NCI-H1694 (cell line): ENCODE measurements at regions not wholly inside any gene's neighbourhood (a gene's known extent, or its start where the extent isn't known, plus 50 kb on each side); places are given as distances from the start of the nearest gene placed in this dataset.

Source experiments
- DNase-seq: peaks from one replicate; lab custom pipeline; 2025; lab: John Stamatoyannopoulos, UW

DNA sequence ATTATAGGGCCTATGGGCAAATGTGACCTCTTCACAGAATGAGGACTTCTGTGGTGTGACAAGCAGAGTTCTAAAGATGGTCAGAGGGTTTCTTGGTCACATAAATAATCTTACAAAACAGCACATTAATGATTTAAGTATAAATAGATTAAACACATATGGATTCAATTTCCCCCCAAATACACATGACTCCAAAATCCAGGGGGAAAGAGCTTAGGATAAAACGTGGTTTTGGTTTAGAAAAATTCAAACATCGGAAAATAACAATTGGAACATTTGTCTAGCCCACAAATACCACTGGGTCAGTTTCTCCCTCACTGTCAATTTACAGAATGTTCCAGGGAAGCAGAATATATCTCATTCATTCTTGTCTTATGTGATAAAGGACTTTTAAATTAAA, 283.1 kb downstream of the COG6 start:
- DNase-seq = no peak

DNA sequence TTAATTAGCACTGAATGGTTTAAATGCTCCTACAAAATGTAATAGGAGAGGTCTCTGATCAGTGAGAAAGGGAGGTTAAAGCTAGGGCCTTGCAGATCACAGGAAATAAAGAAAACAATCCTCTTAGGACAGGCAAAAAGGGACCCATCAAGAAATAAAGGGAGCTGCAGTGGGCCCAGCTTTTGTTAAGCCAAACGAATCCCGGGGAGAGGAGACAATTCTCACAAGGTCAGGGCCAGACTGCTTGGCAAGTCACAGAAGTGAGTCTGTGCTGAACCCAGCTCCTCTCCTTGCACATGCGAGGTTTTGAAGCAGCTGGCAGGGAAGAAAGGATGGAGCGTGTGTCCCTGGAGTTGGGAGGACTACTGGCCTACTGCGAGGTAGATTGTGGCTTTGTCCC, 285.8 kb downstream of the COG6 start:
- no peak for DNase-seq

DNA sequence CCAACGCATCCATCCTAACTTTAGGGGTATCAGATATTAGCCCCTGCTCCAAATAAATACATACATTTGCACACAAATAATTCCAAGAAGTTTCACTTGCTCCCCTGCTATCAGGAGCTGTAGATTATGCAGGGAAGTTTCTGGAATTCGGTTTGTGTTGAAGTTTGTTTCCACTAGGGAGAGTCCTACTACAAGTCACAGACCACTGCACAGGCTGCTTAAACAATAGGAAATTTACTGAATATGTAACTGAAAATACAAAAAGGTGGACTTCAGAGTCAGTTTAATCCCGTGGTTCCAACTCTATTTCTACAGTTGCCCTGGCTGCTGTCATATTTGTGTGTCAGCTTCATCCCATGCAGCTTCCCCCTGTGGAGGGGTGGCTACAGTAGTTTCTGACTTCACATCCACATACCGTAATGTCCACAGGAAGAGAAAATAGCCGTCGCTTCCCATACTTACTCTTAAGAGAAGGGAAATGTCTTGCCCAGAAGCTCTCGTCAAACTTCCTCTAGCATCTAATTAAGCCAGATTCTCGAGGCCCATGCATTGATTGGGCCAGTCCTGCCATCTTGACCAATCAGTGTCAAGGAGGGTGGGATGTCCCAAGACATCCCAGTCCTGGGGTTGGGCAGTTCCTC, 286.6 kb downstream of the COG6 start:
- DNase-seq = no peak

DNA sequence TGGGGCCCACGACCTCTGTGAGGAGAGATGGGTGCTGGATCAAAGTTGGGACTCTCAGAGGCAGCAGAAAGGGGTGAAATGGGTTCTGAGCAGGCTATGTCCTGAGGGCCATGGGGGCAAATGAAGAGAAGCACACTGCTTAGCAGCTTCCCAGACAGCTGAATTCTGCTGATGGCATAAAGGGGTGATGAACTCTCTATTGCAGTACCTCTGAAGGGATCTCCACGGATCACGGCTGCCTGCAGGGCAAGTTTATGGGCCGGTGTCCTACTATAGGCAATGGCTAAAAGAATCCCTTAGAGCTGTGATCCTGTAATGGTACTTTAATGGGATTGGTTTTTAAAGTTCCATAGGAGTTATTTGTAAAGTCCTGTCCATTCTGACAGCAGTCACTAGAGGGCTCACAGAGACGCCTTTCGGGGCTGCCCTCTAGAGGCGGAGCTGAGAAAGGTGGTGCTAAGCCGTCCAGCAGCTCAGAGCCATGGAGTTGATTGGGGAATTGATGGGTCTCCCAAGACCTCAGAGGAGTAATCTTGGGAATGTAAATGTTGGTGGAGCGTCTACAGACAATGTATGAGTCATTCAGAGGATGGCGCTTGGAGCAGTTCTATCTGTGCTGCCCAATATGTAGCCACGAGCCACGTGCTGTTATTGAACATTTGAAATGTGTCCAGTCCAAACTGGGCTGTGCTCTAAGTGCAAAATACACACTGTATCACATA, 287.3 kb downstream of the COG6 start:
- no peak for DNase-seq

DNA sequence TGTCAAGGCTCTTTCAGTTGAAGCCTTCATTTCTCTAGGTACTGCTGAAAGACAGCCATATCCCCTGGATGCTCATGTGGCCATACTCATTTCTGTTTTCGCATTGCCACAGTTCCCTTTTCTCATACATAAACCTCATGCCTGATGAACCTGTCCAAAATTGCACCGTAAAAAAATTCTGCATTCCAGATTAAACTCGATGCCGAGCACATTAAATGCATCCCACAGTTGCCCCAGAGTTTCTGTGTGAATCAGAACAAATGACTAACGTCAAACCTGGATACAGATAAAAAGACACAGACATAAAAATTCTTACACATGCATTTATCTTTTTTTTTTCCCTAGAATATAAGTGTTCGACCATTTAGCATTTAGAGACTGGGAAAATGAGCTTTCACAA, 288.2 kb downstream of the COG6 start:
- no peak for DNase-seq

DNA sequence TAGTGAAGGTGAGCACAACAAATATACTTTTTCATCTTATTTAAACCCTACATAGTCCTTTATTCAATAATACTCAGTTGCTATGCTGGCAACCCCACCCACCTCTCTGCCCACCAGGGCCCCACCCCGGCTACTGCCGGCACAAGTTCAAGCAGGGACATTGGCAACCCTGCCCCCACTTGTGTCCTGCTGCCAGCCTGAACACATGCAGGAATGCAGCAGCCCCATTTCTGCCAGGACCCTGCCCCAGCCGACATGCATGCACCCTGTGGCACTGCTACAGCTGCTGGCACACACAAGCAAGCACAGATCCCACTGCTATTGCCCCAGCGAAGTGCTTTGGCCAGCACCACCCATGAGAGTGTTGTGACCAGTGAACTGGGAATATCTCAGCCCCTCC, 289.8 kb downstream of the COG6 start:
- DNase-seq = no peak

DNA sequence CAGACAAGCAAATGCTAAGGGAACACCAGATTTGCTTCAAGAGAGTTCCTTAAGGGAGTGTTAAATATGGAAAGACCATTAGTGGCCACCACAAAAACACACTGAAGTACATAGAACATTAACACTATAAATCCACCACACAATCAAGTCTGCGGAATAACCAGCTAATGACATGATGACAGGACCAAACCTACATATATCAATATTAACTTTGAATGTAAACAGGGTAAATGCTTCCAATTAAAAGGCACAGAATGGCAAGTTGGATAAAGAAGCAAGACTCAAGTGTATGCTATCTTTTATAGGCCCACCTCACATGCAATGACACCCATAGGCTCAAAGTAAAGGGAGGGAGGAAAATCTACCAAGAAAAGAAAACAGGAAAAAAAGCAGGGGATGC, 291.3 kb downstream of the COG6 start:
- DNase-seq = no peak

DNA sequence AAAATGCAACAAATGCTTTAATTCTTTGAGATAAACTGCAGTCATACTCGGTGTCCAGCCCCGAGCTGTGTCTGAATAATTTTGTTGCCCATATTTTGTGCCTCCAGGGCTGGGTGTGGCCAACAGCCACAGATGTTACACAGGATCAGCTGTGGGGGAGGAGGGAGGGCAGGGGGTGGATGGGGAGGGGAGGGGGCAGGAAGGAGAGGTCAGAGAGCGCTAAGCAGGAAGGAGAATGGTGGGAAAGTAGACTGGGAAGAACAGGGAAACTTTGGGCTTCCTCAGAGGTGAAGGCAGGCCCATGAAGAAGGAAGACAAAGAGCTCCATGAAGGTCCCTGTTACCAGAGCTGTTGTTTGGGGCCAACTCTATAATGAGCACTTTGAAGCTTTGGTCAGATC, 295.8 kb downstream of the COG6 start:
- no peak for DNase-seq

DNA sequence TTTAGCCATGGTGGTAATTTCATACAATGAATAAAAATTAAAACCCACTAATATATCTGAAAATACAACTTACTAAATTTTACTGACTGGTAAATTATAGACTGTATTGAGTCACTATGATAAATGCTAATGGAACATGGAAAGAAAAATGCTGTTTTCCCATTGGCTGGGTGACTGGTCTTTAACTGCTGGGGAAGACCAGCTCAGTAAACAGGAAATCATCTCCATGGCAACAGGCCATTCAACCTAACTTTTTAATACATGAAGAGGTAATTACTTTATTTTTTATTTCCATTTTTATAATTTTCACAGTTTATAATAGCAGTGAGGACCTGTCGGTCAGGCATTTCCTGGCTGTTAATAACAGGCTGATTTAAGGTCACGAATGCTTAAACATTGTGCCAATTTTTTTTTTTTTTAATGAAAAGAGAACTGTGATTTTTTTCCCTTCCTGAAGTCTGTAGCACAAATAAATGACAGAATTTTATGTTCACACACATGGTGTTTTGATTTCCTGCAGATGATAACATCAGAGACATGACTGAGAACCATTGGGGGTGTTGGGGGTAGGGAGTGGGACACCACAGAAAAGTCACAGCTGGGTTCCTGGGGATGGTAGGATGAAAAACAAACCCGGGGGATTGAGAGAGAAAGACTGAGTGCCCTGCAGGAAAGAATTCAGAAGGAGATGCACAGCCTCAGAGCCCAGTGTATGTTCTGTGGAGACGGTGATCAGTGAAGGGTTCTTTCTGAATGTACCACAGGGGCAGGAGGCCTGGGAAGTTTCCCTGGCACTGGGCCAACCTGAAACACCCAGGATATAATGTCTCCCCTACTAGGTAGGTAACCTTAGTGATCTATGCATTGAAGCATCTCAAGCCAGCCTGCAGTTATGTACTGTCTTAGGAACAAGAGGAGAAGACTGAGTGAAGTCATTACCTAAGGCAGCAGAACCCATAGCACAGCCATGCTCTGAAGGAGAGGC, 297.1 kb downstream of the COG6 start:
- DNase-seq = no peak

DNA sequence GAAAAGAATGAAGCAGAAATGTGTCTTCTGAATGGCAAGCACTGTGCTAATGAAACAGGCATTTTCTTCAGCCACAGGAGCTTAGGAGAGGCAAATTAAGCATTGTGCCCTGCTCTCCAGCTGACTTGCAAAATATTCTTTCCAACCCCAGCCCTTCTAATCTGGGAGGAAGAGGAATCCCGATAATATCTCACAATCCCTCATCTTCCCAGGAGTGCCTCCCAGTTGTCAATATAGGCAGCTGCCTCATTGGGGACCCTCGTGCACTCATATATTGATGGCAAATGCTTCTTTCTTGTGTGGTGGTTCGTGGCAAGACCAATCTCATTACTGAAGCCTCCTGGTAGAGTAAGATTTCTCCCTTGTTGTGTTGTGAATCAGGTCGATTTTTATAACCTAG, 299.0 kb downstream of the COG6 start:
- no peak for DNase-seq

DNA sequence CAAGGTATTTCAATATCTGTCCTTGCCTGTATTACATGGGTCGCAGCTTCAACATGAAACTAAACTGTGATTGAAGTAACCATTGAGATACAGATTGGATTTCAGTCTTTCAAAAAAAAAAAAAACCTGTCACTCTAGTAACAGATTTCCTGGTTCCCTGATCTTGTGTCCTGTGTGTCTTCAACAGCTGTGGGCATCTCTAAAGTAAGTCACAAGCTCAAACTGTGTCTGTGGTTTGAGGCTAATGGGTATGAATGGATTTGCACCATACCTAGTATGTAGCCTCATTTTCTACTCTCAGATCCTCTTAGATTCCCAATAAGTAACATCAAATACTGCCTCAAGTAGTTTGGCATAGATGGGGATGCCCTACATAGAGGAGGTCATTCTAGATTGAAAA, 300.1 kb downstream of the COG6 start:
- no peak for DNase-seq

DNA sequence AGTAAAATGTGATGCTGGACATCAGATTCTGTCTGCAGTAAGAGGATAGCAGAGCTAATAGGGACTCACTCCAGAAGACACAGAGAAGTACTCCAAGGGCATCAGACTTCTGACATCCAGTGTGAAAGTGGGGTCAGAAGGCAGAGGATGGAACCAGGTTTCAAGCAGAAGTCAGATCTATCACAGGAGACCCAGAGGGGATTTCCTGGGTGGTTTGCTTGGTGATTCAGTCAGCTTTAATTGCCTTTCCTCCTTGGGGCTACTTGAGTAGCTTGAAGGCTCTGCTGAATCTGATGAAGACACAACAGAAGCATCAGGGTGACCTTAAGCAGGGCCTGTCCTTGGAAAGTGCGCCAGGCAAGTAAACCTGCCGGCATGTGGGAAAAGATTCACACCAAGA, 300.6 kb downstream of the COG6 start:
- DNase-seq = no peak

DNA sequence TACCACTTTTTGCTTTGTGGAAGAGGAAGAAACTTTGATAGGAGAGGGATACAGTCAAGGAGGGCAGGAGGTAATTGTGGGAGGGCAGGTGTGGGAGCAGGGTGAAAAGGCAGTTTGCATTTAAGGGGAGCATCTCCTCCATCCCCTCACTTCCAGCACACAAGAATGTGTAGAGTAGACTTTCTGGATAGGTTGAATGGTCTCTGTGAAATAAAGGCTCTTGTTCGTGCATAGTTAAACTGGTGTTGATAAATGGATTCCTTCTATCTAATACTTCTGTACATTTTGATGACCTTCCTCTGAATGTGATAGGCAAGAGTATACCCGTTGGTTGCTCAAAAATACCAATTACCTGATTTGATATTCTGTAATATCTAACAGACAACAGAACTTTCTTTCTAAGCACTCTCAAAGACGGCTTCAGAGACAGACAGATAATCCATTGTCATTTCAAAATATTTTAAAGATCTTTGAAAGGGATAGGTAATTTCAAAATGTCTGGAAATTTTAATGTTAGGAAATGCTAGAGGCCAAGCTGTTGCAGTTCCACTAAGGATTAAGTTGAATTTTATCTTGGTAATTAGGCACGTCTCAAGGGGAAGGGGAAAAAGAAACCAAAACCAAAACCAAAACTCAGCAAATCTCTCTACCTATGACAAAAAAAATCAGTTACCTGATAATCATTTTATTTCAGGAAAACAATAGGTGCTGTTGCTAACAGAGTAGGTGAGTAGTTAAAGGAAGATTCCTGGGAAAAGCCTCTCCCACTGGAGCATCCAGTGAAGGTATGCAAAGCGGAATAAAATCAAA, 302.6 kb downstream of the COG6 start:
- no peak for DNase-seq

DNA sequence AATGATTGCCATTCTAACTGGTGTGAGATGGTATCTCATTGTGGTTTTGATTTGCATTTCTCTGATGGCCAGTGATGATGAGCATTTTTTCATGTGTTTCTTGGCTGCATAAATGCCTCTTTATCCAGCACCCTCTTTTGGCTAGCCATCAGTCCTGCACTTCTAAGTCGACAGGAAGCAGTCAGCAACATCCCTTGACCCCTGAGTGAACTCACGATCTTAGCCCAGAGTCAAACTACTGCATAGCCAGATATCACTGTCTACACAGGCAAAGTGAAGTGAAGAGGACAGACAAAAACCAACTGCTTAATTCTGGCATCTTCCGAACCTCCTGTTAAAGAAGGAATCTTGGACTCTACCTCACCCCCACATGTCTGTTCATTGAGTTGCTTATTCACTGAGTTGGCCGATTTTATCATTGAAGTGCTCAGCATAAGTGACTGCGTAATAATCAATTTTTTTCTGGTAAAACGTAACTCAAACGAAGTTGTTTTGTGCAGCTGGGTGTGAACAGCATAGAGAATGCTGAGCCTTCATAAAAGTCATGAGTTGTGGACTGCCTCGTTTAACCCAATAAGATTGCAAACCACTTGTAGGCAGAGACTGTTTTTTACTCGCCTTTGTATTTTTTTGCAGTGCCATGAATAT, 304.2 kb downstream of the COG6 start:
- no peak for DNase-seq

DNA sequence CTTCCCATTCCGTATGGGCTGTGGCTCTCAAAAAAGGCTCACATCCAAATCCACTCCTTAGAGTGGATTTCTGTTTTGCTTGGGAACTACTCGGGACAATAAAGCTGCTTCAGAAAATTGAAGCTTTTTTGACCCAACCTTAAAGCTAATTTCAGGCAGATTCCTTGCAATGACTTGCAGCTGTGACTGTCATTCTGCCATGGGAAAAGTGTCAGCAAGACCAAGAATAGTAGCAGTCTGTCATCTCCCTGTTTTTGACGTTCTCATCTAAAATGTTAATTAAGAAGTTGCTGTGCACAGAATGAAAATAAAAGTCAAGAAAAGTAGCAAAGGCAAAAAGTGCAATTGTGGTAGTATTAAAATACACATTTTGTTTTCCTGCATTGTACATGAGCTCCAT, 304.7 kb downstream of the COG6 start:
- no peak for DNase-seq

DNA sequence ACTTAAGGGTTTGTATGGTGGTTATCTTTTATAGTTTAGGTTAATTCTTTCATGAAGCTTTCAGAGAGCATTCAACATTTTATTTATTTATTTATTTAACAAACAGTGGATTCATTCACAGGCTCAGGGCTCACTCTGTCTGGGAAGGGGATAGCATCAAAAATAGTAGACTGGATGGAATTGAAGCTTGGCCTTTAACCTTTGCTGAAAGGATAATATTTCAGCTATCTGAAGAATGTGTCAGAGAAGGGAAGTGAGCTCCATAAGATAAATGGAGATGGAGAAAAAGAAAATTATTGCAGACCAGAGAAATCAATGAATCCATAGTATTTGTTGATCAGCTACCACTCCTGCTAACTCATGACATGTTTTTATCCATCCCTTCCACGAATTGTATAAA, 305.6 kb downstream of the COG6 start:
- DNase-seq = no peak

DNA sequence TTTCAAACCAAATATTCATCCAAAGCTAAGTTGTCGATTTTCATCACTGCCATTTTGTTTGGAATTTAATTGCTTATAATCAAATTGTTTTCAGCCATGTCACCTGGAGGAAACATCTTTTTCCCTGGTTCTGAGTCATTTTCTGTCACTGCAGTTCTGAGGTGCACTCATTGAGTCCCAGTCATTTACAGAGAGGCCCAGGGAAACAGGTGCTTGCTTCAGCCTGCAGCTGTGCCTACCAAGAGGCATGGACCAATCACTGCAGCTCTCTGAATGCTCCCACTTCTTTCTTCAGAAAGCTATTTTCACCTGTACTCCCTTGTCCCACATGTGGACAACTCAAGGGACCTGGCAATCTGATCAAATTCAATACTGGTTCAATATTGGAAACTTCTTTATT, 308.1 kb downstream of the COG6 start:
- DNase-seq = no peak

DNA sequence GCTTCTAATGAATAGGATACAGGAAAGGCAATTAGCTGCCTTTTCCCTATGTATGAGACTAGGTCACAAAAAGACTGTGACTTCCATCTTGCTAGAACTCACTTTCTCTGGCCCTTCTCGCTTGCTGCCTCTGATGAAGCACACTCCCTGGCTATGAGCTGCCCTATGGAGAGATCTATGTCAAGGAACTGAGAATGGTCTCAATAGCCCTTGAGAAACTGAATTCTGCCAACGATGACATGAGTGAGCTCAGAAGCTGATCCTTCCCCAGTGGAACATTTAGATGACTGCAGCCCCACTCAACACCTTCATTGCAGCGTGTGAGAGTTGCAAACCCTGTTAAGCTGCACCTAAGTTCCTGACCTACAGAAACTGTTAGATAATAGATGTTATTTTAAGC, 309.8 kb downstream of the COG6 start:
- DNase-seq = no peak

DNA sequence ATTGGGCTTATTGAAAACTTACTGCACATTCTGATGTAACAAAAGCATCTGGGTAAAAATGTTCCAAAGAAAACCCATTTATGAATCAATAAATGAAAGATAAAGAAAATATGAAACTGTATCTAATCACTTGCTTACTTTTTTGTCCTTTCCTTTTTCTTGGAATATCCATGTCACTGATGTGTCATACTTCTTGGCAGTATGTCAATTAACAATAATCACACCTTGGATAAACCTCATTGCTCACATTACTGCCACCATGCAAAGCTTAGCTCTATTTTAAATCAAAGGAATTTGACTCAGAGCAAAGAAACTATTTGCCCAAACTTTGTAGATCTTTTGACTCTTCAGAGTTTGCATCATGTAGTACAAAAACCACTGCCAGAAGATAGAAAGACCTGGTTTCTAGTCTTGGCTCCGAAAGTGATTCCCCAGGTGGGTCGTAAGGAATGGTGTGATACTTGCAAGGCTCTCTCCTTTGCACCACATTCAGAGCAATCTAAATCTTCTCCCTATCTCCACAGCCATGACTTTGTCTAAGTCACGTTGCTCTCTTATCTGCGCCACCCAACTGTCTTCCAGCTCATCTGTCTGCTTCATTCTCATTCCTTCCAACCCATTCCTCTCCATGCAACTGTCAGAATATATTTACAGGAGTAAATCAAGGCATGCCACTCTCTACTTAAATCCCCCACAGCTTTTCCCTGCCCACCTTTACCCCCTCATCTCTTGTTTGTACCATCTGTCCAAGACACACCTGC, 311.9 kb downstream of the COG6 start:
- DNase-seq = no peak

DNA sequence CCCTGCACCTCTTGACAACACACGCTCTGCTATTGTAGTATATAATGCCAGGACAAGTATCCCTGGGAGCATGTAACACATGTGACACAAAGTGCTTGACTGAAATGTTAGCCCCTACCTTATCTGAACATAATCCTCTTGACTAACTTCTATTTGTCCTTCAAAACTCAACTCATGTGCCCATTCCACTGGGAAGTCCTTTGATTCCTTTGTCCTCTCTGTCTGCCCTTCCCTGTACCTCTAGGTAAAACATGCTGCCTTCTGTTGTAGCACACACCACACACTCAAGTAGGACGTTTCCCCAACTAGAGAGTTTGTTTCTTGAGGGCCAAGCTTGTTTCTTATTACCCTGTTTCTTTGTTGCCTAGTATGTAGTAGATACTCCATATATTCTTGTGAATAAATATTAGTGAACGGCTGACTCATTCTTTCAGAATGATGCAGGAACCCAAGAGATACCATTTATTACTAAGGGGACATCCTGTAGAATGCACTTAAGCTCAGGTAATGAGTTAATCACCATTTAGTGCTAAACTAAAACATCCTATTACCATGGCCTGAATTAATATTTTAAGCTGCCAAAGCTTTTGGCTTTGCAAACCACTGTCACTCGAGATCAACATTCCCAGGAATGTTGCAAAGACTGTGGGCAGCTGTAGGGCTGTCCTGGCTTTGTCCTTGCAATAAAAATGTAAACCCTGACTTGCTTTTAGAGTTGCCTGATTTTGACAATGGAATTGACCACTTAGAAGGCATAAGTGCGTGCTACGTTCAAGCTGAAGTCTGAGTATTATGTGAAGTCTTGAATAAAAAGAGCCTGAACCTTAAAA, 313.4 kb downstream of the COG6 start:
- no peak for DNase-seq
